HG03521 (cell line): ENCODE measurements at regions not wholly inside any gene's neighbourhood (a gene's known extent, or its start where the extent isn't known, plus 50 kb on each side); places are given as distances from the start of the nearest gene placed in this dataset.

ENCODE experiments used
- ATAC-seq: cut with Tn5 transposase; IDR thresholded peaks from one replicate; pipeline ENCODE4 v1.9.1; 2021; ENCODE audit warnings: mild to moderate bottlenecking, moderate library complexity; ENCODE audit not compliant: unreplicated experiment

GRCh38 chr18:62665188-62665587 is 50.2 kb upstream of the PHLPP1 start:
- ATAC-seq = no peak
